ENCODE measurements at regions not wholly inside any gene's neighbourhood (a gene's known extent, or its start where the extent isn't known, plus 50 kb on each side); places are given as distances from the start of the nearest gene placed in this dataset.

DNA sequence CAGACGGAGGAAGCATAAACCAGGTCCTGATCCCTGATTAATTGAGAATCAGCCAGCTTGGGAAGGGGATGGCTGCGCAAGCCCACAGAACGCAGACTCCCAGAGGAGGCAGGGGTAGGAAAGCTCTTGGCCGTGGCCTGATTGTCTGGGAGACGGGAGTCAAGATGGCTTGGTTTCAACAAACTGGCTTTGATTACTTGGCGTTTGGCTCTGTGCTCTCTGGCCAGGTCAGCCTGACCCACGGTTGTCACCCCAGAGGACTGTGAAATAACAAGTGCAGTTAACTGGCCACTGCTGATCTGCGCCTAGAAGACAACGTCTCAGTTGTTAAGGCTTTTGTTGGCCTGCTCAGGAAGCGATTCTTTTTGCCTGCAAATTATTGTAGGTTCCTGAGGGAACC is 387.0 kb upstream of the PROK2 start:
- TF ChIP-seq CTCF (IDR thresholded peaks at IDR 0.05): no peak
- TF ChIP-seq POLR2A (IDR thresholded peaks at IDR 0.05; ENCODE audit: low read depth): no peak
- no peak for TF ChIP-seq EP300 (IDR thresholded peaks at IDR 0.05)
- peak in 1 of 2 donors; percentile 16 for TF ChIP-seq POLR2AphosphoS5 (IDR thresholded peaks at IDR 0.05)
- H3K4me1 ChIP-seq: peaks cover 25 to 56% (median 50%) of the 10 kb centered on the region in 4 donors
- 39% methylated on average over 9 of the region's 10 CpGs for WGBS
- no peaks in the 10 kb centered on the region for H3K36me3 ChIP-seq
- no peak for DNase-seq (ENCODE audit: extremely low spot score)
- no peaks in the 10 kb centered on the region for H3K27me3 ChIP-seq
- intact Hi-C loops (cut with DNase I): no loop called here
- peak overlapping the region; percentile 8 to 31 (median 12) for H3K4me3 ChIP-seq
- peak overlapping the region; percentile 78 to 91 (median 84) for H3K27ac ChIP-seq (replicated peaks in 1 of 4)
- H3K9me3 ChIP-seq: no peaks in the 10 kb centered on the region

- no peak for DNase-seq (ENCODE audit: extremely low spot score)
- peak overlapping the region; percentile 78 to 91 (median 84) for H3K27ac ChIP-seq (replicated peaks in 1 of 4)
- no peaks in the 10 kb centered on the region for H3K36me3 ChIP-seq
- WGBS: 31% methylated on average over 6 of the region's 6 CpGs
- peaks cover 20 to 51% (median 45%) of the 10 kb centered on the region in 4 donors for H3K4me1 ChIP-seq
- no peaks in the 10 kb centered on the region for H3K27me3 ChIP-seq
- TF ChIP-seq POLR2A (IDR thresholded peaks at IDR 0.05; ENCODE audit: low read depth): no peak
- TF ChIP-seq POLR2AphosphoS5 (IDR thresholded peaks at IDR 0.05): peak in 1 of 2 donors; percentile 44
- no peak for TF ChIP-seq CTCF (IDR thresholded peaks at IDR 0.05)
- TF ChIP-seq EP300 (IDR thresholded peaks at IDR 0.05): no peak
- H3K9me3 ChIP-seq: no peaks in the 10 kb centered on the region
- peak overlapping the region; percentile 8 to 31 (median 12) for H3K4me3 ChIP-seq
- intact Hi-C loops (cut with DNase I): no loop called here
Measured at GRCh38 chr3:72171463-72171881, 386.5 kb upstream of the PROK2 start.

DNA sequence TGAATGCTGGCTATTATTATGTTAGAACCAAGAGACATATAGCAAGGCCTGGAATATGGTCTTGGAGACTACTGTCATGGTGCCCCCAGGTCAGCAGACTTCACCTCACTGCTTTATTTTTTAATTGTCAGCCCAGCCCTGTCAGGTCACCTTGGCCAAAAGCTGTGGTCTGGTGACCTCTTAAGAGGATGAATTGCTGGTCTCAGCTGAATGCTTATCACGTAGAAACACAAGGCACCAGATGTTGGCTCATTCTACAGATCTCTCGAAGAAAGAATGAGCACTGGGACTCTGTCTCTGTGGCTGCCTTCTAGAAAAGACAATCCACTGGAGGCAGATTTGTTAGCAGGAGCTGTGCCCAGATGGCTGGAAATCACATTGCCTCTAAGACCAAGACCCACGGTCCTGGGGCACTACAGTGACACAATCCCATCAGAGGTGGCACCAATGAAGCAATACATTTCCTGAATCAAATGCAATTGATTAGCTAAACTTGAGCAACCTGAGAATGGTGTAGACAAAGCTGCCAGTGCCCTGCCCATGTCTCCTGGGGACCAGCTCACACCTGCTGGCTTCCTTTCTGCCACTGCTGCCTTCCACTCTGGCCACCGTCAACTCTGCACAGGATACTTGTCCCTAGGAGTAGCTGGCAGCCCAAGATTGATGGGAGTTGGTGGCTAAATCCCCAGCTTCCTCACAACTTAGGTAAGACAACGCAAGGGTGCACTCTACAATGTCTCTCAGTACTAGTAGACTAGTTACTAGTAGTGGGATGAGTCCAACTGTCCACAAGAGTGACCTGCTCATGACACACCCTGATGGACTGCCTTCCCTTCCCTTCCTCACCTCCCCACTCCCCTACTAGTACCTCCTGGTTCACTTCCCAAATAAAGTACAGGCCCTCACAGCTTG is 384.9 kb upstream of the PROK2 start:
- Histone ChIP-seq H3K36me3 (no peaks in the 10 kb centered on the region), H3K4me1 (peaks cover 20 to 39% (median 38%) of the 10 kb centered on the region in 4 donors), H3K4me3 (no peak overlapping the region), H3K27ac (replicated peaks in 1 of 4) (no peak overlapping the region), H3K27me3 (no peaks in the 10 kb centered on the region), H3K9me3 (no peaks in the 10 kb centered on the region)
- intact Hi-C loops (cut with DNase I): no loop called here
- no peak for DNase-seq (ENCODE audit: extremely low spot score)
- 97% methylated on average over 5 of the region's 5 CpGs for WGBS
- TF ChIP-seq CTCF (IDR thresholded peaks at IDR 0.05) (no peak), POLR2A (IDR thresholded peaks at IDR 0.05; ENCODE audit: low read depth) (no peak)

DNA sequence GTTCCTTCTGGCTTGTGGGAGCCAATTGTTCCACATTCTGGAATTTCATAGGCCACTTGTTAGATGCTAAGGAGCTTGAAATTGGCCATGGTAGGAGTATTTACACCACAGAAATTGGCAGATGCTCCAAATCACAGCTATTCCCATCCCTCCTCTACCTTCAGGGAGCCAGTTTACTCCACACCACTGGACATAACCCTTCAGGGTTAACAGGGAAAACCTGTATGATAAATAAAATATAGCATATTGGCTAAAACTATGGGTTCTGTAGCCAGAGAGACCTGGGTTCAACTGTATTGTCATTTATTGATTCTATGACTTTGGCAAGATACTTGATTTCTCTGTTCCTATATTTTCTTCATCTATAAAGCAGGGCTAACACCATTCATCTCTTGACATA is 384.2 kb upstream of the PROK2 start:
- intact Hi-C loops (cut with DNase I): no loop called here
- H3K4me3 ChIP-seq: no peak overlapping the region
- no peaks in the 10 kb centered on the region for H3K27me3 ChIP-seq
- no peak for DNase-seq (ENCODE audit: extremely low spot score)
- no peak for TF ChIP-seq CTCF (IDR thresholded peaks at IDR 0.05)
- no peak overlapping the region for H3K27ac ChIP-seq (replicated peaks in 1 of 4)
- no peaks in the 10 kb centered on the region for H3K9me3 ChIP-seq
- H3K4me1 ChIP-seq: peaks cover 20 to 34% (median 33%) of the 10 kb centered on the region in 4 donors
- H3K36me3 ChIP-seq: no peaks in the 10 kb centered on the region

Data from esophagus muscularis mucosa (tissue), 4 donors.